Caco-2 (cell line): ENCODE measurements at regions not wholly inside any gene's neighbourhood (a gene's known extent, or its start where the extent isn't known, plus 50 kb on each side); places are given as distances from the start of the nearest gene placed in this dataset.

Experiments
- BruUV-seq: library from RNA; stranded (reverse); fragments of 400-500 nt; replicated peaks from 2 replicates; lab custom pipeline; 2021; lab: Mats Ljungman, UMichigan
- CTCF ChIA-PET: fragments of 300-600 bp; sonication (Branson Sonifier 250); formaldehyde crosslinking; loops from one replicate; lab custom pipeline; 2022; ENCODE audit warnings: antibody characterized with exemption; lab: Charles Lee
- POLR2A ChIA-PET: fragments of 300-600 bp; sonication (Branson Sonifier 250); formaldehyde crosslinking; loops from one replicate; lab custom pipeline; 2022; ENCODE audit warnings: antibody characterized with exemption; lab: Charles Lee
- DNase-seq, 2 experiments: peaks; one replicate each; pipeline versions ENCODE4 v3.0.0 to v3.0.0-alpha.2; 2020 to 2022
- H3K27me3 ChIP-seq: replicated peaks from 2 replicates; pipeline ENCODE4 v1.6.0; 2011; ENCODE audit warnings: low read length; ENCODE audit not compliant: control insufficient read depth, insufficient read depth
- H3K36me3 ChIP-seq: 2 replicates; pipeline ENCODE4 v1.5.1; 2011; ENCODE audit warnings: low read length; ENCODE audit not compliant: control insufficient read depth, insufficient read depth
- H3K4me1 ChIP-seq: fragments of 250-450 bp; sonication (Bioruptor Pico); 2 replicates; pipeline ENCODE4 v1.5.1; 2020; ENCODE audit warnings: mild to moderate bottlenecking
- H3K4me3 ChIP-seq: 2 replicates; pipeline ENCODE4 v1.5.1; 2011; ENCODE audit warnings: low read depth, mild to moderate bottlenecking, control low read depth, low read length
- H3K9me3 ChIP-seq: fragments of 250-450 bp; sonication (Bioruptor Pico); 2 replicates; pipeline ENCODE4 v1.5.1; 2020; ENCODE audit warnings: mild to moderate bottlenecking, moderate library complexity
- H3K27ac Mint-ChIP-seq: one replicate; pipeline ENCODE4 v1.8.0; 2022; ENCODE audit warnings: mixed read lengths; ENCODE audit not compliant: unreplicated experiment
- H3K27me3 Mint-ChIP-seq: one replicate; pipeline ENCODE4 v1.8.0; 2022; ENCODE audit warnings: mixed read lengths; ENCODE audit not compliant: insufficient read depth, unreplicated experiment
- H3K36me3 Mint-ChIP-seq: one replicate; pipeline ENCODE4 v1.8.0; 2022; ENCODE audit warnings: mild to moderate bottlenecking, mixed read lengths; ENCODE audit not compliant: insufficient read depth, unreplicated experiment
- H3K4me1 Mint-ChIP-seq: one replicate; pipeline ENCODE4 v1.8.0; 2022; ENCODE audit warnings: low read depth, mixed read lengths; ENCODE audit not compliant: unreplicated experiment
- H3K4me3 Mint-ChIP-seq: one replicate; pipeline ENCODE4 v1.8.0; 2022; ENCODE audit warnings: mild to moderate bottlenecking, moderate library complexity, mixed read lengths; ENCODE audit not compliant: unreplicated experiment
- H3K9me3 Mint-ChIP-seq: one replicate; pipeline ENCODE4 v1.8.0; 2022; ENCODE audit warnings: mixed read lengths; ENCODE audit not compliant: unreplicated experiment
- CTCF ChIP-seq, 2 experiments: fragments of 200-600 bp in 1 of 2; IDR thresholded peaks; 1 replicate in 1 of 2; 2 replicates in 1 of 2; pipeline versions ENCODE4 v1.5.1 to v1.8.0; 2011 to 2022; ENCODE audit warnings: antibody characterized with exemption in 1 of 2, control low read depth in 1 of 2, inconsistent platforms in 1 of 2, low read depth in 1 of 2, low read length in 1 of 2, mild to moderate bottlenecking in 1 of 2, moderate library complexity in 1 of 2; ENCODE audit not compliant: insufficient read depth in 1 of 2, severe bottlenecking in 1 of 2, unreplicated experiment in 1 of 2
- intact Hi-C: fragments of 100-400 bp; cut with micrococcal nuclease; formaldehyde crosslinking; loops from one replicate; pipeline ENCODE4 v1.10.0; 2022; ENCODE audit not compliant: unreplicated experiment

- no peaks in the 10 kb centered on the region for H3K36me3 ChIP-seq
- H3K4me1 ChIP-seq = peaks cover 7% of the 10 kb centered on the region
- H3K9me3 ChIP-seq = no peaks in the 10 kb centered on the region; the same call in 1 of the 2 replicates
- Mint-ChIP-seq H3K36me3 (no peaks in the 10 kb centered on the region), H3K4me3 (no peak overlapping the region), H3K27me3 (no peaks in the 10 kb centered on the region), H3K4me1 (no peaks in the 10 kb centered on the region), H3K9me3 (no peaks in the 10 kb centered on the region), H3K27ac (no peak overlapping the region)
- DNase-seq = no peak
- no peaks in the 10 kb centered on the region for H3K27me3 ChIP-seq
- ChIA-PET POLR2A (no interaction called here), CTCF (no interaction called here)
- no peak overlapping the region for H3K4me3 ChIP-seq
- intact Hi-C loops = no loop called here
- no peak for TF ChIP-seq CTCF (IDR thresholded peaks at IDR 0.05; ENCODE audit: insufficient read depth in 1 of 2, low read depth in 1 of 2, low read length in 1 of 2, severe bottlenecking in 1 of 2, unreplicated experiment in 1 of 2)
- no TSS peak for BruUV-seq
Measured at GRCh38 chr16:87127766-87128147, 189.4 kb downstream of the C16orf95 start.

GRCh38 chr16:87129771-87130170, 187.4 kb downstream of the C16orf95 start:
- no peak overlapping the region for H3K4me3 Mint-ChIP-seq
- H3K9me3 ChIP-seq = no peaks in the 10 kb centered on the region
- TF ChIP-seq CTCF (IDR thresholded peaks at IDR 0.05; ENCODE audit: insufficient read depth in 1 of 2, low read depth in 1 of 2, low read length in 1 of 2, severe bottlenecking in 1 of 2, unreplicated experiment in 1 of 2) = no peak
- DNase-seq = no peak
- CTCF ChIA-PET = no interaction called here
- peaks cover 3% of the 10 kb centered on the region for H3K27me3 Mint-ChIP-seq
- intact Hi-C loops = no loop called here
- no peaks in the 10 kb centered on the region for H3K27me3 ChIP-seq
- no TSS peak for BruUV-seq
- H3K36me3 ChIP-seq = no peaks in the 10 kb centered on the region
- POLR2A ChIA-PET = no interaction called here
- no peaks in the 10 kb centered on the region for H3K9me3 Mint-ChIP-seq
- no peaks in the 10 kb centered on the region for H3K36me3 Mint-ChIP-seq
- H3K4me3 ChIP-seq = no peak overlapping the region
- peaks cover 10% of the 10 kb centered on the region for H3K4me1 ChIP-seq
- no peak overlapping the region for H3K27ac Mint-ChIP-seq
- H3K4me1 Mint-ChIP-seq = no peaks in the 10 kb centered on the region

- BruUV-seq = no TSS peak
- Mint-ChIP-seq H3K4me1 (no peaks in the 10 kb centered on the region), H3K4me3 (no peak overlapping the region)
Measured at GRCh38 chr16:87131061-87131995, 185.9 kb downstream of the C16orf95 start.

More at GRCh38 chr16:87131061-87131995, 185.9 kb downstream of the C16orf95 start:
- intact Hi-C loops = no loop called here
- peaks cover 9% of the 10 kb centered on the region for H3K9me3 Mint-ChIP-seq
- ChIA-PET CTCF (no interaction called here), POLR2A (no interaction called here)
- Histone ChIP-seq H3K4me3 (no peak overlapping the region), H3K9me3 (no peaks in the 10 kb centered on the region), H3K36me3 (no peaks in the 10 kb centered on the region), H3K4me1 (peaks cover 10% of the 10 kb centered on the region), H3K27me3 (no peaks in the 10 kb centered on the region)
- no peak overlapping the region for H3K27ac Mint-ChIP-seq
- H3K27me3 Mint-ChIP-seq = peaks cover 3% of the 10 kb centered on the region
- no peak for TF ChIP-seq CTCF (IDR thresholded peaks at IDR 0.05; ENCODE audit: insufficient read depth in 1 of 2, low read depth in 1 of 2, low read length in 1 of 2, severe bottlenecking in 1 of 2, unreplicated experiment in 1 of 2)
- DNase-seq = no peak
- no peaks in the 10 kb centered on the region for H3K36me3 Mint-ChIP-seq
